MM.1S (cell line): ENCODE measurements at regions not wholly inside any gene's neighbourhood (a gene's known extent, or its start where the extent isn't known, plus 50 kb on each side); places are given as distances from the start of the nearest gene placed in this dataset.

Experiments
- CTCF ChIP-seq: fragments of 300-600 bp; sonication (generic); IDR thresholded peaks from 2 replicates; pipeline ENCODE4 v1.5.1; 2016; ENCODE audit warnings: antibody characterized with exemption, low read length, mixed read lengths
- EZH2 ChIP-seq: fragments of 300-600 bp; sonication (generic); optimal IDR thresholded peaks from 2 replicates; pipeline ENCODE3; 2017; ENCODE audit warnings: low read depth, mild to moderate bottlenecking, antibody characterized with exemption, low read length, mixed read lengths
- EZH2phosphoT487 ChIP-seq: fragments of 300-600 bp; sonication (generic); IDR thresholded peaks from 2 replicates; pipeline ENCODE4 v1.6.1; 2018; ENCODE audit warnings: antibody characterized with exemption, low read length

DNA sequence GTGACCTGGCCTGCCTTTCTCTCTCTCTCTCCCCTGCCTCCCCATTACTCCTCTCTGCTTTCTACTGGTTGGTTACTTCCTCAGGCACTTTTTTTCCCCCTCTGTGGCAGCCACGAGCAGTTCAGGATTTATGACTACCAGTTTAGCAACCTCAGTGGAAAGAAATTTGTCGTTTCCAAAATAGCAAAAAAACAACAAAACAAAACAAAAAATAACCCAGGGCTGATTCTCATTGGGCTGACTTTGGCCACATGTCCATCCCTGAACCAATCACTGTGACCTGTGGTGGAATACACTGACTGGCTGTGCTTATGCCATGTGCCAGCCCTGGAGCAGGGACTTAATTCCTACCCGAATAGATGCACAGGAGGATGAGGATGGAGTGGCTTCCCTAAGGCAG is 137.4 kb downstream of the TFAP2C start:
- TF ChIP-seq CTCF (no peak), EZH2 (no peak), EZH2phosphoT487 (no peak)
